ENCODE measurements at regions not wholly inside any gene's neighbourhood (a gene's known extent, or its start where the extent isn't known, plus 50 kb on each side); places are given as distances from the start of the nearest gene placed in this dataset.

DNA sequence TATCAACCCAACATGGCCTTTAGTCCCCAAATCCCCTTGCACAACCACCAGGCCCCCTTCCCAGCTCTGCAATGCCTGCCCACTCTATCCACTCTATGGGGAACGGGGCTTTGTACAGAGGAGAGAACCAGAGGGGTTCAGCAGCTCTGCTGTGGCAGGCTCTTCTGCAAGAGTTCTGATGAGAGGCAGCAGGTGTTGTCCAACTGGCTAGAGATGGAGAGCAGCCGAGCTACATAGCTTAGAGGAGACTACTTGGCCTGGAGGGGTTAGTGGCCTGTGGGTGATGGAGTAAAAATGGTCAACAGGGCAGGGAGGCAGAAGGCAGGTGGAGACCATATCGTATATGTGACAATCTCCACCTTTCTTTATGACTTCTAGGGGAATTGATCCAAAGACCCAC, 103.0 kb downstream of the QPCT start:
- H3K4me3 ChIP-seq, result no peak overlapping the region
- no peaks in the 10 kb centered on the region for H3K27me3 ChIP-seq
- no peak for DNase-seq (ENCODE audit: low read depth in 1 of 2, low spot score in 1 of 2)
- no peaks in the 10 kb centered on the region for H3K9me3 ChIP-seq (ENCODE audit: low read depth)
- H3K4me1 ChIP-seq (ENCODE audit: low read depth), result no peaks in the 10 kb centered on the region
- no peak overlapping the region for H3K27ac ChIP-seq
- TF ChIP-seq, protein P1, sequence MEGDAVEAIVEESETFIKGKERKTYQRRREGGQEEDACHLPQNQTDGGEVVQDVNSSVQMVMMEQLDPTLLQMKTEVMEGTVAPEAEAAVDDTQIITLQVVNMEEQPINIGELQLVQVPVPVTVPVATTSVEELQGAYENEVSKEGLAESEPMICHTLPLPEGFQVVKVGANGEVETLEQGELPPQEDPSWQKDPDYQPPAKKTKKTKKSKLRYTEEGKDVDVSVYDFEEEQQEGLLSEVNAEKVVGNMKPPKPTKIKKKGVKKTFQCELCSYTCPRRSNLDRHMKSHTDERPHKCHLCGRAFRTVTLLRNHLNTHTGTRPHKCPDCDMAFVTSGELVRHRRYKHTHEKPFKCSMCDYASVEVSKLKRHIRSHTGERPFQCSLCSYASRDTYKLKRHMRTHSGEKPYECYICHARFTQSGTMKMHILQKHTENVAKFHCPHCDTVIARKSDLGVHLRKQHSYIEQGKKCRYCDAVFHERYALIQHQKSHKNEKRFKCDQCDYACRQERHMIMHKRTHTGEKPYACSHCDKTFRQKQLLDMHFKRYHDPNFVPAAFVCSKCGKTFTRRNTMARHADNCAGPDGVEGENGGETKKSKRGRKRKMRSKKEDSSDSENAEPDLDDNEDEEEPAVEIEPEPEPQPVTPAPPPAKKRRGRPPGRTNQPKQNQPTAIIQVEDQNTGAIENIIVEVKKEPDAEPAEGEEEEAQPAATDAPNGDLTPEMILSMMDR (IDR thresholded peaks at IDR 0.05; ENCODE audit: low read depth, low read length), result no peak
- H3K36me3 ChIP-seq, result no peaks in the 10 kb centered on the region

DNA sequence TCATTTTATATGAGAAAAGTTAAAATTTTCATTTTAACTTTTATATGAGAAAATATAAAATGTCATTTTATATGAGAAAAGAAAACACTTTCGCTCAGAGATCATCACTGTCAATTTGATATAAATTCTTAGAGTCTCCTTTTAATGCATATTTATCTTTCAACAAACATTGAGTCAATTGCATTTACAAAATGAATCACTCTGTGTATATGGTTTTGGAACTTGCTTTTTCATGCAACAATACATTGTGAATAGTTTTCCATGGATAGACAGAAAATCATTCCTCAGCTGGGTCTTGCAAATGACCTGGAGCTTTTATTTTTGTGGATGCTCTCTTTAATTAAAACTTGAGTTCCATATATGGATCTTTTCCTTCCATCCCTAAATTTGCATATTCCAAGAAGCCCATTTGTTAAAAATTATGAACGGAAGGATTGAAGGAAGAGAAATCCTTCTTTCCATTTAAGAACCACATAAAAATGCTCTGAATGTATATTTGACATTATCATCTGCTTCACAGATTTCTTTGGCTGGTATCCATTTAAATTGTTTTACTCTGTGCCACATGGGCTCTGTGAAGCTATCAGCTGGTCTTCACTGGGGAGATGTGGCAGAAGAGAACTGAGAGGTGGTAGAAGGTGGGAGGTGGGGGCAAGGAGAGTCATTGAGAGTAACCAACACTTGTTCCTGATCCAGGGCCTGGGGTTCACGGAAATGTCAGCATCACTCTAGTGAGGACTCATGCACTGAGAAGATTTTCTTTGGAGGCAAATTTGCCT, 104.1 kb downstream of the QPCT start:
- Histone ChIP-seq H3K36me3 (no peaks in the 10 kb centered on the region), H3K9me3 (ENCODE audit: low read depth) (no peaks in the 10 kb centered on the region), H3K27me3 (no peaks in the 10 kb centered on the region), H3K27ac (no peak overlapping the region), H3K4me1 (ENCODE audit: low read depth) (no peaks in the 10 kb centered on the region), H3K4me3 (no peak overlapping the region)
- TF ChIP-seq, protein P1 (IDR thresholded peaks at IDR 0.05; ENCODE audit: low read depth, low read length), result no peak
- no peak for DNase-seq (ENCODE audit: low read depth in 1 of 2, low spot score in 1 of 2)

DNA sequence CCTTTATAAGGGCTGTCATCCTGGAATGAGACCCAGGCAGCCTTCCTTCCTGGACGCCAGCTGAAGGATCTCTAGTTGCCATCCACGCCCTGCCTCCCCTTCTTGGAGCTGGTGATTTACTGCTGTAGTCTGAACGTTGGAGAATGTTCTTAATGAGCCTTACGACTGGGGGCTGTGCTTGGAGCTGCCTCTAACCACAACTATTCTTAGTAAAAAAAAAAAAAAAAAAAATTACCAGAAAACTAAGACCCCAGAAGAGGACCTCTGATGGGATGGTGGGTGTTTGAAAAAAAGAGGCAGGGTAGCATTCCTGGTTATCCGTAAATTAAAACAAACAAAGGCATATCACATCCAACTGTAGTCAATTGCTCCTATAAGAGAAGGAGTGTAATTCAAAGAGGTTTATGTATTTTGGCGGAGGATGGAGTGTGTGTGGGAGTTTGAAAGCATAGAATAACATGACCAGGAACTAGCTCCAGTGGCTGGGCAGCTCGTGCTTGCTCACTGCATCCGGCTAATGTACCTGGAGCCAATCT, 105.4 kb downstream of the QPCT start:
- H3K27ac ChIP-seq, result no peak overlapping the region
- no peaks in the 10 kb centered on the region for H3K9me3 ChIP-seq (ENCODE audit: low read depth)
- H3K4me1 ChIP-seq (ENCODE audit: low read depth), result no peaks in the 10 kb centered on the region
- DNase-seq (ENCODE audit: low read depth in 1 of 2, low spot score in 1 of 2), result peak in 1 of 2 donors; percentile 40
- no peak overlapping the region for H3K4me3 ChIP-seq
- TF ChIP-seq, protein P1 (IDR thresholded peaks at IDR 0.05; ENCODE audit: low read depth, low read length), result no peak
- no peaks in the 10 kb centered on the region for H3K36me3 ChIP-seq
- no peaks in the 10 kb centered on the region for H3K27me3 ChIP-seq

DNA sequence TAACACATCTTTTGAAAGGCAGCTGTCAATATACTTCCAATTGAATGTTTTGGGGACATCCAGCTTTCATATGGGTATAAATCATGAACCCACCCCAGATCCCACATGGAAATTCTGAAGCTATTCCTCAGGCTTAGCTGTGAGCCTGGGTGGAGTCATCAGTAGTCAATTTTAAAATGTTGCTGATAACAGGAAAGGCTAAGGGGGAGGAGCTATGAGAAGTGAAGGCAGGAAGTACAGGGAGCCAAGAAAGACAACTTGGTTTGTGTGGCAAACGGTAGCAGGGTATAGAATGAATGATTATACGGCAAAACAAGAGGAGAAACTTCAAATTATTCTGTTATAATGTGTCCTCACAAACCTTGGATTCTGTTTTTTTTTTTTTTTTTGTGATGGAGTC, 108.6 kb downstream of the QPCT start:
- H3K4me3 ChIP-seq, result no peak overlapping the region
- no peak overlapping the region for H3K27ac ChIP-seq
- no peaks in the 10 kb centered on the region for H3K27me3 ChIP-seq
- H3K4me1 ChIP-seq (ENCODE audit: low read depth), result no peaks in the 10 kb centered on the region
- no peaks in the 10 kb centered on the region for H3K36me3 ChIP-seq
- no peak for DNase-seq (ENCODE audit: low read depth in 1 of 2, low spot score in 1 of 2)
- no peaks in the 10 kb centered on the region for H3K9me3 ChIP-seq (ENCODE audit: low read depth)
- TF ChIP-seq, protein P1 (IDR thresholded peaks at IDR 0.05; ENCODE audit: low read depth, low read length), result no peak

DNA sequence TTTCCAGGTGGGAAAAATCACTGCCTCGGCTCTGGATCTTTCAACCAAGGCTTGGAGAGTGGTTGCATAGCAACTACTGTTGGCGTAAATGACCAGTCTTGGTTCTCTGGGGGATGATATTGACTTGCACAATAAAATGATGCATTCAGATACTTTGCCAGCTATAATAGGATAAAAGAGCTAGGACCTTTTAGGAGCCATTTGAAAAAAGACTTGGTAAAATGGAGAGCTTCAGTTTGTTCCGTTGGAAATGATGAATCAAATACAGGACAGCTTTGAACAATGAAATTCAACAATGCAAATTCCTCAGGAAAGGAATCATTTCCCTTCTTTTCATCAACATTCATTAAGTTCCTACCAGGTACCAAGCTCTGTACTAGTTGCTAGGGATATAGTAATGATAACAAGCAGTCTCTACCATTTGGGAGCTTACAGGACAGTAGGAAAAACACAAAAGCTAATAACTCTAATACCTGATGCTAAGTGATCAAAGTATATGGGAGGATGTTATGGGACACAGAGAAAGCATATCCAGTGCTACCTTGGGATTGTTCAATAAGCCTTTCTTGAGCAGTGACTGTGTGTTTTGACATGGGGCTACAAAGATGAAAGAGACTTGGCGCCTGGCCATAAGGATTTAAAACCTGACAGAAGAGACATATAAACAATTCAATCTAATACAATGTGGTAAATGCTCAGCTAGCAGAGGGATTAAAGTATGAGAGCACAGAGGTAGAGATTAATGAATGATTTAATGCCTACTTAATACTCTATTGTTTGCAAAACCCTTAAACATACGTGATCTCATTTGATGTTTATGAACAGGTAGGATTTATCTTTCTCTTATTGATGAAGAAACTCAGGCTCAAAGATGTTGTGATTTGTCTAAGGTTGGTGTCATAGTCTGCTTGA, 110.7 kb downstream of the QPCT start:
- DNase-seq (ENCODE audit: low read depth in 1 of 2, low spot score in 1 of 2), result peak in 1 of 2 donors; percentile 73
- no peaks in the 10 kb centered on the region for H3K9me3 ChIP-seq (ENCODE audit: low read depth)
- H3K27ac ChIP-seq, result no peak overlapping the region
- TF ChIP-seq, protein P1 (IDR thresholded peaks at IDR 0.05; ENCODE audit: low read depth, low read length), result no peak
- H3K27me3 ChIP-seq, result no peaks in the 10 kb centered on the region
- H3K36me3 ChIP-seq, result no peaks in the 10 kb centered on the region
- no peak overlapping the region for H3K4me3 ChIP-seq
- H3K4me1 ChIP-seq (ENCODE audit: low read depth), result peaks cover 12% of the 10 kb centered on the region

Measured in cardiac muscle cell (in vitro differentiated cells and primary cell).